GM12873 (cell line): ENCODE measurements at regions not wholly inside any gene's neighbourhood (a gene's known extent, or its start where the extent isn't known, plus 50 kb on each side); places are given as distances from the start of the nearest gene placed in this dataset.

Experiments
- TF ChIP-seq, protein P1 (sequence below): IDR thresholded peaks from 2 replicates; pipeline ENCODE4 v1.5.1; 2012; ENCODE audit warnings: low read depth, mild to moderate bottlenecking, moderate library complexity, low read length, control low read depth; ENCODE audit not compliant: insufficient read depth; ENCODE audit errors: missing control alignments

DNA sequence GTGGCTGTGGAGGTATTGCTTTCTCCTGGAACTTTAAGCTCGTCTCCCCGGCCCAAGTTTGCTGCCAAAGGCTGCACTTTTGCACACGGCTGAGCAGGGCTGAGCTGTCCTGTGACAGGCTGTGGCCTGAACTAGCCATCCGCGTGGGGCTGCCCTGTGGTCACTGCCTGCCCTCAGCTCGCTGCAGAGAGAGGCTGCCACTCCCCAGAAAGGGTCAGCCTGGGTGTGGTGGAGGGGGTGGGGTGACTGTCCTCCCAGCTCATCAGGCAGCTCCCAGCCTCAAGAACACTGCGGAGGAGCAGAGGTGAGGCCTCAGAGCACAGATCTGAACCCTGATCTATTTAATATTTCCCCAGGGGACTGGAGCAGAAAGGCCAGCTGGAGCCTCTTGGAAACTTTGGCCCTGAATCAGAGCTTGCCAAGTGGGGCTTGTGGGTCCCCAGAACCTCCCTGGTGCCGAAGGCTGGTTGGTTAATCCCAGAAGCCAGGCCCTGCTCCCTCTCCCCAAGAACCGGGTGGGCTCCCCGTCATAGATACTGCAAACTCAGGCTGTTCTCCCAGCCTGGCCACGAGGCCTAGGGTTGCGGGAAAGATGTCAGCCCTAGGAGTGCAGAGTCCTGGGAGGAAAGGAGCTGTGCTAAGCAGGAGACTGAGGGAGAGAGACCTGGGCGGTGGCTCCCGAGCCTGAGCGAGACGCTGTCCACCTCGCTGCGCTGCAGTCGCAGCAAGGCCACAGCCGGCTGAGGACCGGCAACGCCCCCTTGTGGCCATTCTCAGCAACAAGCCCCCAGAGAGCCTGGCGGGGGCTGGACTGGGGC, 125.1 kb upstream of the IPO9 start:
- TF ChIP-seq, protein P1, sequence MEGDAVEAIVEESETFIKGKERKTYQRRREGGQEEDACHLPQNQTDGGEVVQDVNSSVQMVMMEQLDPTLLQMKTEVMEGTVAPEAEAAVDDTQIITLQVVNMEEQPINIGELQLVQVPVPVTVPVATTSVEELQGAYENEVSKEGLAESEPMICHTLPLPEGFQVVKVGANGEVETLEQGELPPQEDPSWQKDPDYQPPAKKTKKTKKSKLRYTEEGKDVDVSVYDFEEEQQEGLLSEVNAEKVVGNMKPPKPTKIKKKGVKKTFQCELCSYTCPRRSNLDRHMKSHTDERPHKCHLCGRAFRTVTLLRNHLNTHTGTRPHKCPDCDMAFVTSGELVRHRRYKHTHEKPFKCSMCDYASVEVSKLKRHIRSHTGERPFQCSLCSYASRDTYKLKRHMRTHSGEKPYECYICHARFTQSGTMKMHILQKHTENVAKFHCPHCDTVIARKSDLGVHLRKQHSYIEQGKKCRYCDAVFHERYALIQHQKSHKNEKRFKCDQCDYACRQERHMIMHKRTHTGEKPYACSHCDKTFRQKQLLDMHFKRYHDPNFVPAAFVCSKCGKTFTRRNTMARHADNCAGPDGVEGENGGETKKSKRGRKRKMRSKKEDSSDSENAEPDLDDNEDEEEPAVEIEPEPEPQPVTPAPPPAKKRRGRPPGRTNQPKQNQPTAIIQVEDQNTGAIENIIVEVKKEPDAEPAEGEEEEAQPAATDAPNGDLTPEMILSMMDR: peak; percentile 94

DNA sequence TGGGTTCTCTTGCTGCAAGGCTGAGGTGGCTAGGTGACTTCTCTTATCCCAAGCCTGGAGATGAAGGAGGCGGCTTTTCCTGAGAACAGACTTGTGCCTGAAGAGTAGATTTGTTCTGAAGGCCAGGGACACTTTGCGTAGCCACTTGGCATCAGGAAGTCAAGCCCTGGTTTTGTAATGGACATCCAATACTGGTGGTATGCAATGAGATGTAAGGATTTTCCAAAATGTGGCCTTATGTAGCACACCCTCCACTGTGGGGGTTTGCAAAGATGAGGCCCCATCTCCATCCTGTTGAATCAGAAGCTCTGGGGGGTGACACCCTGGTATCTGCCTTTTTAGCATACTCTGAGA, 124.5 kb upstream of the IPO9 start:
- TF ChIP-seq, protein P1: no peak

DNA sequence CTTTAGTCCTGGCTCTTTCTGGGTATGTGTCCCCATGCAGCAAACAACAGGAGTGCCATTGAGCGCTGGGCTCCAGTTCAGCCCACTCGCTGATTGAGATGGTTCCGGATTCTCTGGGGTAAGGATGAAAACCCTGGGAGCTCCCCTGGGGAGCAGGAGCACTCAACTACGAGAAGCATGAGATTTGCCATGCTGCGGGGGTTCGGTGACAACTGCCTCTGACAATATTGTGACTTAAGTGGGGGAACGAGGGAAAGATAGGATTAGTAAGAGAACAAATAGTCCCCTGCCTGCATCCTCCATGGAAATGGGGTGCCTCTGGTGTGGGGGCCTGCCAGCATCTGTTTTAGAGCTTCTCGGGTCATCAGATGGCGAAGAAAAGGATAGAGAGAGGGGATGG, 123.6 kb upstream of the IPO9 start:
- TF ChIP-seq, protein P1: no peak

DNA sequence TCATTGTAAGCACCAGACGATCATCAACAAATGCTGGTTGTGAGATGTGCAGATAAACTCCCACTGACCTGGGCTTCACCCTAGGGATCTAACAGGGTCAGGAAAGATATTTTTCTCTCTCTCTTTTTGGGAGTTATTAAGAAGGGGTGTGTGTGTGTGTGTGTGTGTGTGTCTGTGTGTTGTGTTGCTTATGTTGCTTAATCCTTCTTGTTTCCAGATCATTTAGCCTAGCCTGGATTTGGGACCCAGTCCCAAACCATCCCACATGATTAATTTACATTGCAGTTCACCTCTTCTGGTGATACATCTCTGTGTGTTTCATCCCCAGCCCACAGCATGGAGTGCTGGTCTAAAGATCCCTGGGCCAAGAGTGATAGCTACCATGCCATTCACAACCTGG, 122.8 kb upstream of the IPO9 start:
- TF ChIP-seq, protein P1: no peak

DNA sequence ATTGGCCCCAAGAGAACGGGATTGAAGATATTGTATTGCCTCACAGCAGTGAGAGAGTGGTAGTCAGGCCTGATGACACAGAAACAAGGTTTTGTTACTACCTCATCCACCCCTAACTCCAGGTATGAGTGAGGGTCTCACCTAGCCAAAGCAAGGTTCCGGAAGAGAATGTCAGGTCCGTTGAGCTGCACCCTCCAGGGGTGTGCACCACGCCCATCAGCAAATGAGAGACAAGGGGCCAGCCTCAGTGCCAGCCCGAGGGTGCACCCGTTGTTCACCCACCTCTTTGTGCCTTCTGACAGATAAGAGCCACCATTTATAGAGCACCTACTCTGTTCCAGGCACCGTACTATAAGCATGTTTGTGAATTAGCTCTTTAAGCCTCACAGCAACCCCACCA, 121.9 kb upstream of the IPO9 start:
- TF ChIP-seq, protein P1: no peak

DNA sequence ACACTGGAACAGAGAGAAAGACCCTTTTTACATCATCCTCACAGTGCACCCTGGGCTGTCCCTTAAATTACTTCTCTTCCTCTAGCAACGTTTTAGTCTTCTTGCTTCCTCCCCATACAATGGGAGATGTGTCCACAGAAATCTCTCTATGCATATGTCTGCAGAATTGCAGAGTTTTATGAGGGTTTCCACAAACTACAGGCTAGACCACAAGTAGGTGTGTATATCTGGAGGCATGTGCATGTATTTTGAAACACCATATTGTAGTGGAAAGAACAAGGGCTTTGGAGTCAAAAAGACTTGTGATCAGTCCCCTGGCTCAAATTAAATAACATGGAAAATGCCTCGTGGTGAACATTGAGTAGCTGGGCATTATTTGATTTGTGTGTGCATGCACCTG, 121.3 kb upstream of the IPO9 start:
- TF ChIP-seq, protein P1: no peak

DNA sequence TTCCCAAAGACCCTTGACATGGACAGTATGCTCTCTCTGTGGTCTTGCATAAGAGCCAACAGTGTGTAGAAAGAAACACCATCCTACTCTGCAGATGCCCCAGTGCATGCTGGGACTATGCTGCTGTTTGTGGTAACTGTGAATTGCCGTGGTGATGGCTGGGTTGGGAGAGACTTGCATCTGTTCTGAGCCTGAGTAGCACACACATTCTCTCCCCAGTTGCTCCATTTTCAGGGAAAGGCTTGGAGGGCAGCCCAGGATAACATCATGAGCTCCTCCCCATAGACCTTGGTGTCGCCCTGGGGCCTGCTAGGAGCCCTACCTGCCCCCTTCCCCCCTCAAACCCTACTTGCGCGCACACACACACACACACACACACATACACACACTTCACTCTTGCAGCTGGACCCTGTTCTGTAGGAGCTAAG, 120.9 kb upstream of the IPO9 start:
- TF ChIP-seq, protein P1: no peak
